HepG2 (cell line): ENCODE measurements at regions not wholly inside any gene's neighbourhood (a gene's known extent, or its start where the extent isn't known, plus 50 kb on each side); places are given as distances from the start of the nearest gene placed in this dataset.

Experiments
- ATAC-seq: fragments of 200-7000 bp; cut with Tn5 transposase; 3 replicates; pipeline ENCODE4 v1.9.1; 2020; ENCODE audit warnings: mild to moderate bottlenecking, moderate library complexity
- BruUV-seq: library from RNA; stranded (reverse); fragments of 400-500 nt; replicated peaks from 2 replicates; lab custom pipeline; 2021; lab: Mats Ljungman, UMichigan
- CTCF ChIA-PET: fragments of 300-600 bp; formaldehyde crosslinking; extraction: SDS; loops from one replicate; lab custom pipeline; 2021; ENCODE audit warnings: low total read pairs, inconsistent platforms, low intra/inter-chr PET ratio; lab: Yijun Ruan, JAX
- POLR2A ChIA-PET: fragments of 350-600 bp; sonication (Branson Sonifier 250); formaldehyde crosslinking; loops from one replicate; lab custom pipeline; 2020; ENCODE audit warnings: antibody characterized with exemption, inconsistent platforms; lab: Yijun Ruan, JAX
- DNase-seq: peaks from one replicate; pipeline ENCODE4 v3.0.0-alpha.2; 2015; ENCODE audit warnings: low spot score
- FAIRE-seq: peaks from 3 replicates; lab custom pipeline; 2011; peaks lifted over from hg19 to GRCh38; lab: Jason Lieb, UNC
- H2AFZ ChIP-seq: one replicate; pipeline ENCODE4 v1.6.1; 2011; ENCODE audit warnings: low read length, inconsistent platforms
- H3K27ac ChIP-seq: fragments of 300-600 bp; 3 replicates; pipeline ENCODE4 v1.8.0; 2011; ENCODE audit warnings: mixed run types, mild to moderate bottlenecking, mixed read lengths, low read length, inconsistent platforms; ENCODE audit not compliant: insufficient read depth; ENCODE audit errors: extremely low read length
- H3K27me3 ChIP-seq, 2 experiments: fragments of 200-600 bp in 1 of 2; 2 replicates in 1 of 2; 3 replicates in 1 of 2; pipeline versions ENCODE4 v1.6.0 to v1.8.0; 2011; ENCODE audit warnings: low read length in 2 of 2, mild to moderate bottlenecking in 2 of 2, moderate library complexity in 2 of 2, inconsistent platforms in 1 of 2; ENCODE audit not compliant: insufficient read depth in 2 of 2, control insufficient read depth in 1 of 2
- H3K36me3 ChIP-seq, 2 experiments: fragments of 200-600 bp in 1 of 2; replicated peaks in 1 of 2; 2 replicates in 1 of 2; 3 replicates in 1 of 2; pipeline versions ENCODE4 v1.5.1 to v1.8.0; 2011; ENCODE audit warnings: low read length in 2 of 2, inconsistent platforms in 1 of 2; ENCODE audit not compliant: insufficient read depth in 2 of 2, control insufficient read depth in 1 of 2
- H3K4me1 ChIP-seq: 2 replicates; pipeline ENCODE4 v1.5.1; 2012; ENCODE audit warnings: low read length, inconsistent platforms; ENCODE audit not compliant: insufficient read depth
- H3K4me2 ChIP-seq: 2 replicates; pipeline ENCODE4 v1.6.0; 2011; ENCODE audit warnings: low read depth, low read length, inconsistent platforms
- H3K4me3 ChIP-seq, 3 experiments: fragments of 200-600 bp in 1 of 3; sonication (generic), shearing (Covaris generic) in 1 of 3; replicated peaks in 1 of 3; 2 replicates each; pipeline ENCODE4 v1.5.1; 2011 to 2016; ENCODE audit warnings: low read length in 3 of 3, inconsistent platforms in 2 of 3, low read depth in 2 of 3, mild to moderate bottlenecking in 2 of 3, control low read depth in 1 of 3, mixed read lengths in 1 of 3; ENCODE audit not compliant: insufficient read depth in 1 of 3
- H3K79me2 ChIP-seq: one replicate; pipeline ENCODE4 v1.6.1; 2011; ENCODE audit warnings: low read length, inconsistent platforms; ENCODE audit not compliant: insufficient read depth
- H3K9ac ChIP-seq: 2 replicates; pipeline ENCODE4 v1.6.0; 2011; ENCODE audit warnings: mild to moderate bottlenecking, low read depth, low read length, inconsistent platforms; ENCODE audit not compliant: insufficient read depth
- H3K9me3 ChIP-seq: 2 replicates; pipeline ENCODE4 v1.5.1; 2012; ENCODE audit warnings: mild to moderate bottlenecking, low read length
- H4K20me1 ChIP-seq: 2 replicates; pipeline ENCODE4 v1.6.0; 2011; ENCODE audit warnings: inconsistent platforms, mild to moderate bottlenecking, low read length, moderate library complexity; ENCODE audit not compliant: insufficient read depth
- ERF ChIP-seq: IDR thresholded peaks from 2 replicates; pipeline ENCODE4 v1.6.1; 2018; ENCODE audit warnings: missing biosample characterization, missing genetic modification reagents
- GATAD1 ChIP-seq: IDR thresholded peaks from 2 replicates; pipeline ENCODE4 v1.6.1; 2016; ENCODE audit warnings: missing genetic modification reagents, missing compliant biosample characterization
- GFI1 ChIP-seq: sonication (generic); formaldehyde crosslinking; IDR thresholded peaks from 2 replicates; pipeline ENCODE4 v1.5.0; 2020; ENCODE audit warnings: missing genetic modification reagents, mild to moderate bottlenecking, borderline replicate concordance
- HBP1 ChIP-seq: IDR thresholded peaks from 2 replicates; pipeline ENCODE4 v1.6.1; 2016; ENCODE audit warnings: low read depth, control low read depth
- KAT8 ChIP-seq: IDR thresholded peaks from 2 replicates; pipeline ENCODE4 v1.6.1; 2016; ENCODE audit warnings: missing genetic modification reagents, missing compliant biosample characterization
- MTF1 ChIP-seq: sonication (generic); formaldehyde crosslinking; IDR thresholded peaks from 2 replicates; pipeline ENCODE4 v1.5.0; 2020; ENCODE audit warnings: missing genetic modification reagents
- PAXIP1 ChIP-seq: sonication (generic); formaldehyde crosslinking; conservative IDR thresholded peaks from 2 replicates; pipeline ENCODE4 v1.4.0; 2020; ENCODE audit warnings: mild to moderate bottlenecking, missing genetic modification reagents, moderate library complexity
- POGZ ChIP-seq: sonication (generic); formaldehyde crosslinking; IDR thresholded peaks from 2 replicates; pipeline ENCODE4 v1.4.0; 2020; ENCODE audit warnings: mild to moderate bottlenecking, missing genetic modification reagents
- RAD21 ChIP-seq: fragments of 450-650 bp; formaldehyde crosslinking; IDR thresholded peaks from 2 replicates; pipeline ENCODE4 v1.5.0; 2020; ENCODE audit warnings: mild to moderate bottlenecking
- STAG1 ChIP-seq: sonication (generic); formaldehyde crosslinking; IDR thresholded peaks from 2 replicates; pipeline ENCODE4 v1.4.0; 2020; ENCODE audit warnings: missing genetic modification reagents
- ZBTB10 ChIP-seq: sonication (generic); formaldehyde crosslinking; IDR thresholded peaks from 2 replicates; pipeline ENCODE4 v1.4.0; 2020; ENCODE audit warnings: missing genetic modification reagents, borderline replicate concordance
- ZNF138 ChIP-seq: sonication (generic); formaldehyde crosslinking; IDR thresholded peaks from 2 replicates; pipeline ENCODE4 v1.5.0; 2020; ENCODE audit warnings: mild to moderate bottlenecking, low read depth, missing genetic modification reagents
- ZNF441 ChIP-seq: sonication (generic); formaldehyde crosslinking; IDR thresholded peaks from 2 replicates; pipeline ENCODE4 v1.7.0; 2021; ENCODE audit warnings: missing genetic modification reagents, borderline replicate concordance
- ZNF530 ChIP-seq: sonication (generic); formaldehyde crosslinking; IDR thresholded peaks from 2 replicates; pipeline ENCODE4 v1.5.0; 2020; ENCODE audit warnings: low read depth, mild to moderate bottlenecking, missing genetic modification reagents
- ZNF562 ChIP-seq: sonication (generic); formaldehyde crosslinking; IDR thresholded peaks from 2 replicates; pipeline ENCODE4 v1.8.0; 2022; ENCODE audit warnings: missing genetic modification reagents, borderline replicate concordance
- WGBS: methylation state at CpG from one replicate; pipeline ENCODE4 v1.1.6; 2017; ENCODE audit warnings: low lambda C conversion rate; 5-methylcytosine and 5-hydroxymethylcytosine counted together
- in situ Hi-C: cut with HindIII; loops from 2 replicates; pipeline ENCODE4 v1.10.0; 2017; ENCODE audit warnings: low pct_unique_long_range_greater_than_20kb; ENCODE audit not compliant: extremely low pct_ligation_motif_present
- intact Hi-C: fragments of 100-400 bp; cut with micrococcal nuclease; formaldehyde crosslinking; loops from one replicate; pipeline ENCODE4 v1.10.0; 2022; ENCODE audit not compliant: unreplicated experiment

- peak; percentile 85 for TF ChIP-seq STAG1
- TF ChIP-seq ERF (CRISPR knock-in tag), result 0 out of 2 replicates have a peak, but pooled peaks have one; percentile 32
- TF ChIP-seq PAXIP1 (CRISPR knock-in tag), result no peak
- peak; percentile 61; the same call in 1 of the 2 replicates for TF ChIP-seq RAD21 (CRISPR knock-in tag)
- TF ChIP-seq ZNF441 (CRISPR knock-in tag), result 0 out of 2 replicates have a peak, but pooled peaks have one; percentile 38
- no peak for TF ChIP-seq GFI1 (CRISPR knock-in tag)
- no peak for TF ChIP-seq KAT8 (CRISPR knock-in tag)
- TF ChIP-seq POGZ, result peak; percentile 34; the same call in 1 of the 2 replicates
- peak; percentile 30; the same call in 1 of the 2 replicates for TF ChIP-seq GATAD1
- TF ChIP-seq, all 625 proteins: peak for 12
These were observed 105.4 kb upstream of the FER start (continued) for GRCh38 chr5:108642170-108642906.

- FAIRE-seq (no peak), DNase-seq (no peak), ATAC-seq (0 out of 3 replicates have a peak, but pooled peaks have one; percentile 25)
- in situ Hi-C loops, result no loop called here
- H3K27ac ChIP-seq, result no peak overlapping the region
- ChIA-PET POLR2A (no interaction called here), CTCF (no interaction called here)
- H2AFZ ChIP-seq, result peak overlapping the region; percentile 67
- no peaks in the 10 kb centered on the region for H3K79me2 ChIP-seq
- H3K9ac ChIP-seq, result no peak overlapping the region
- BruUV-seq, result no TSS peak
- H3K27me3 ChIP-seq, result 0 out of 5 replicates have a peak, but pooled peaks cover 0 to 4% of the 10 kb centered on the region in 2 experiments
- peaks cover 5% of the 10 kb centered on the region; the same call in 1 of the 2 replicates for H3K4me1 ChIP-seq
- 4% methylated on average over 1 of the region's 1 CpG for WGBS
- no peaks in the 10 kb centered on the region for H3K36me3 ChIP-seq
- no peaks in the 10 kb centered on the region for H3K9me3 ChIP-seq
- intact Hi-C loops, result loop anchor here (5.0 kb wide), 3 partner anchors 119 to 1046 kb away; partner anchors contain the start of gene MAN2A1
- H4K20me1 ChIP-seq, result no peaks in the 10 kb centered on the region
- H3K4me2 ChIP-seq, result peak overlapping the region; percentile 89; the same call in 1 of the 2 replicates
- H3K4me3 ChIP-seq, result no peak overlapping the region
- no peak for TF ChIP-seq ZBTB10 (CRISPR knock-in tag)
- TF ChIP-seq ZNF562 (CRISPR knock-in tag), result no peak
- no peak for TF ChIP-seq ZNF138 (CRISPR knock-in tag)
- TF ChIP-seq HBP1, result no peak
- TF ChIP-seq MTF1 (CRISPR knock-in tag), result no peak
- TF ChIP-seq ERF (CRISPR knock-in tag), result no peak
- TF ChIP-seq ZNF530 (CRISPR knock-in tag), result no peak
These were observed 106.1 kb upstream of the FER start for GRCh38 chr5:108641596-108641995.
